ENCODE measurements at regions not wholly inside any gene's neighbourhood (a gene's known extent, or its start where the extent isn't known, plus 50 kb on each side); places are given as distances from the start of the nearest gene placed in this dataset.

GRCh38 chr2:234691968-234692955 is 195.4 kb upstream of the ARL4C start:
- no peak for DNase-seq

GRCh38 chr2:234691214-234691575 is 194.3 kb upstream of the ARL4C start:
- DNase-seq: no peak

GRCh38 chr2:234690569-234691213 is 193.8 kb upstream of the ARL4C start:
- peak; percentile 68 for DNase-seq

- no peak for DNase-seq
These were observed 193.1 kb upstream of the ARL4C start for GRCh38 chr2:234689911-234690379.

GRCh38 chr2:234687718-234688475 is 191.0 kb upstream of the ARL4C start:
- DNase-seq: no peak

GRCh38 chr2:234686088-234686890 is 189.4 kb upstream of the ARL4C start:
- DNase-seq: peak; percentile 56

GRCh38 chr2:234684466-234684865 is 187.6 kb upstream of the ARL4C start:
- no peak for DNase-seq

- peak; percentile 21 for DNase-seq
These were observed 187.1 kb upstream of the ARL4C start for GRCh38 chr2:234683950-234684349.

- DNase-seq: peak; percentile 78
These were observed 185.8 kb upstream of the ARL4C start for GRCh38 chr2:234682492-234683228.

- DNase-seq: no peak
These were observed 184.1 kb upstream of the ARL4C start for GRCh38 chr2:234680688-234681619.

GRCh38 chr2:234679741-234680687 is 183.1 kb upstream of the ARL4C start:
- DNase-seq: peak; percentile 96

- DNase-seq: no peak
These were observed 182.4 kb upstream of the ARL4C start for GRCh38 chr2:234679301-234679740.

- peak; percentile 75 for DNase-seq
These were observed 181.8 kb upstream of the ARL4C start for GRCh38 chr2:234678711-234679110.

GRCh38 chr2:234677758-234678538 is 181.1 kb upstream of the ARL4C start:
- peak; percentile 76 for DNase-seq

GRCh38 chr2:234676783-234677450 is 180.0 kb upstream of the ARL4C start:
- no peak for DNase-seq

- no peak for DNase-seq
These were observed 179.4 kb upstream of the ARL4C start for GRCh38 chr2:234676109-234676782.

GRCh38 chr2:234674781-234675201 is 177.9 kb upstream of the ARL4C start:
- DNase-seq: peak; percentile 89

Measured in fibroblast of skin of back (primary cell).